A673 (cell line): ENCODE measurements at regions not wholly inside any gene's neighbourhood (a gene's known extent, or its start where the extent isn't known, plus 50 kb on each side); places are given as distances from the start of the nearest gene placed in this dataset.

Experiments
- BruUV-seq: library from RNA; stranded (reverse); fragments of 400-500 nt; replicated peaks from 2 replicates; lab custom pipeline; 2021; lab: Mats Ljungman, UMichigan
- CTCF ChIA-PET: fragments of 300-600 bp; sonication (Branson Sonifier 250); formaldehyde crosslinking; loops from one replicate; lab custom pipeline; 2022; ENCODE audit warnings: antibody characterized with exemption; lab: Charles Lee
- POLR2A ChIA-PET: fragments of 300-600 bp; sonication (Branson Sonifier 250); formaldehyde crosslinking; loops from one replicate; lab custom pipeline; 2022; ENCODE audit warnings: antibody characterized with exemption; ENCODE audit not compliant: low non-redundant PET; lab: Charles Lee
- DNase-seq: peaks from one replicate; pipeline ENCODE4 v3.0.0-alpha.2; 2015; ENCODE audit warnings: low spot score
- H3K27ac ChIP-seq: fragments of 200-600 bp; sonication (generic); 2 replicates; pipeline ENCODE4 v1.5.1; 2016; ENCODE audit warnings: mixed run types, low read depth, mild to moderate bottlenecking, mixed read lengths, antibody characterized with exemption, low read length; ENCODE audit not compliant: poor library complexity, severe bottlenecking
- H3K27me3 ChIP-seq: fragments of 200-600 bp; sonication (generic); replicated peaks from 2 replicates; pipeline ENCODE4 v1.6.1; 2017; ENCODE audit warnings: mixed run types, low read depth, mild to moderate bottlenecking, mixed read lengths, antibody characterized with exemption, low read length; ENCODE audit not compliant: insufficient read depth, poor library complexity
- H3K36me3 ChIP-seq: fragments of 200-600 bp; sonication (generic); 2 replicates; pipeline ENCODE4 v1.6.1; 2016; ENCODE audit warnings: mixed run types, mild to moderate bottlenecking, mixed read lengths, antibody characterized with exemption, low read length; ENCODE audit not compliant: insufficient read depth, poor library complexity, severe bottlenecking
- H3K4me1 ChIP-seq: fragments of 200-600 bp; sonication (generic); 2 replicates; pipeline ENCODE4 v1.6.1; 2017; ENCODE audit warnings: mixed run types, mild to moderate bottlenecking, mixed read lengths, antibody characterized with exemption, low read length; ENCODE audit not compliant: insufficient read depth, poor library complexity, severe bottlenecking
- H3K4me3 ChIP-seq: fragments of 200-600 bp; sonication (generic); 2 replicates; pipeline ENCODE4 v1.5.1; 2016; ENCODE audit warnings: low read depth, mixed run types, mild to moderate bottlenecking, mixed read lengths, low read length; ENCODE audit not compliant: poor library complexity, severe bottlenecking
- H3K9me3 ChIP-seq: fragments of 200-600 bp; sonication (generic); 2 replicates; pipeline ENCODE4 v1.6.1; 2016; ENCODE audit warnings: mixed run types, low read depth, mild to moderate bottlenecking, mixed read lengths, antibody characterized with exemption, low read length; ENCODE audit not compliant: poor library complexity, severe bottlenecking
- EZH2 ChIP-seq: fragments of 200-600 bp; sonication (generic); IDR thresholded peaks from 2 replicates; pipeline ENCODE4 v1.6.1; 2017; ENCODE audit warnings: borderline replicate concordance, low read depth, mild to moderate bottlenecking, mixed read lengths, antibody characterized with exemption, low read length; ENCODE audit not compliant: poor library complexity, severe bottlenecking
- intact Hi-C: fragments of 100-400 bp; cut with micrococcal nuclease; formaldehyde crosslinking; loops from one replicate; pipeline ENCODE4 v1.10.0; 2022; ENCODE audit not compliant: unreplicated experiment
- TF ChIP-seq, protein P1 (sequence below): fragments of 300-800, 200-600 bp; sonication (generic); conservative IDR thresholded peaks from 2 replicates; pipeline ENCODE4 v1.5.1; 2017; ENCODE audit warnings: low read depth, mild to moderate bottlenecking, antibody characterized with exemption, low read length, moderate library complexity, mixed read lengths

DNA sequence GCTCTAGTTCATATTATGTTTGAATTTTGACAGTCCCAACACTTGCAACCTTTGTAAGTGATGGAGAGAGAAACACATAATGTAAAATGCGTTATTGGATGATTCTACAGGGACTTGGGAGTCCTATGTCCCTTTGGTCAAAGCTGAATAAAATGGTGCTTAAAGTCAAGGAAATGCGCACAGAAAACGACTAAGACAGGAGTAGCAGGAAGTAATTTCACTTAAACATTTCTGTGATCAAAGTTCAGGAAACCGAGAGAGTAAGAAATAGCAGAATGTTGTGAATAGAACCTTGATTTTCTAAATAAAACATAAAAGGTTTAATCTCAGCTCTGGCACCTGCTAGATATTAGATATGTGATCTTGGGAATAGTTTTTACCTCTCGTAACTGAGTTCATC is 2339.2 kb downstream of the MAT2B start:
- no peak overlapping the region for H3K27ac ChIP-seq
- DNase-seq, result no peak
- H3K4me1 ChIP-seq, result no peaks in the 10 kb centered on the region
- no peaks in the 10 kb centered on the region for H3K36me3 ChIP-seq
- BruUV-seq, result no TSS peak
- intact Hi-C loops, result no loop called here
- no peak for TF ChIP-seq EZH2
- TF ChIP-seq, protein P1, sequence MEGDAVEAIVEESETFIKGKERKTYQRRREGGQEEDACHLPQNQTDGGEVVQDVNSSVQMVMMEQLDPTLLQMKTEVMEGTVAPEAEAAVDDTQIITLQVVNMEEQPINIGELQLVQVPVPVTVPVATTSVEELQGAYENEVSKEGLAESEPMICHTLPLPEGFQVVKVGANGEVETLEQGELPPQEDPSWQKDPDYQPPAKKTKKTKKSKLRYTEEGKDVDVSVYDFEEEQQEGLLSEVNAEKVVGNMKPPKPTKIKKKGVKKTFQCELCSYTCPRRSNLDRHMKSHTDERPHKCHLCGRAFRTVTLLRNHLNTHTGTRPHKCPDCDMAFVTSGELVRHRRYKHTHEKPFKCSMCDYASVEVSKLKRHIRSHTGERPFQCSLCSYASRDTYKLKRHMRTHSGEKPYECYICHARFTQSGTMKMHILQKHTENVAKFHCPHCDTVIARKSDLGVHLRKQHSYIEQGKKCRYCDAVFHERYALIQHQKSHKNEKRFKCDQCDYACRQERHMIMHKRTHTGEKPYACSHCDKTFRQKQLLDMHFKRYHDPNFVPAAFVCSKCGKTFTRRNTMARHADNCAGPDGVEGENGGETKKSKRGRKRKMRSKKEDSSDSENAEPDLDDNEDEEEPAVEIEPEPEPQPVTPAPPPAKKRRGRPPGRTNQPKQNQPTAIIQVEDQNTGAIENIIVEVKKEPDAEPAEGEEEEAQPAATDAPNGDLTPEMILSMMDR, result no peak
- ChIA-PET CTCF (no interaction called here), POLR2A (no interaction called here)
- H3K9me3 ChIP-seq, result no peaks in the 10 kb centered on the region
- no peak overlapping the region for H3K4me3 ChIP-seq
- peaks cover 25% of the 10 kb centered on the region for H3K27me3 ChIP-seq

DNA sequence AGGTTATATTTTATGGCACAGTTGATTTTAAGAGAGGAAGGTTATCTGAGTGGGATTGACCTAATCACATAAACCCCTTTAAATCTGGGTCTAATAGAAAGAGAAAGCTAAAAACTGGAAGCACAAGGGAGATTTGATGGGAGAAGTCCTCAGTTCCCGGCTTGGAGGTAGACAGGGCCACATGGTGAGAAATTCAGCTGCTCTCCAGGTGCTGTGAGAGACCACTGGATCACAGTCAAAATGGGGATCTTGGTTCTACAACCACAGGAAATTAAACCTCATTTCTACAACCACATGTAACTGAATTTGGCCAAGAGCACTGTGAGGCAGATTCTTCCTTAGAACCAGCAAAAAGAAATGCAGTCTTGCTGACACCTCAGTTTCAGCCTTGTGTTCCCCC is 2352.7 kb downstream of the MAT2B start:
- CTCF ChIA-PET, result no interaction called here
- intact Hi-C loops, result no loop called here
- no TSS peak for BruUV-seq

DNA sequence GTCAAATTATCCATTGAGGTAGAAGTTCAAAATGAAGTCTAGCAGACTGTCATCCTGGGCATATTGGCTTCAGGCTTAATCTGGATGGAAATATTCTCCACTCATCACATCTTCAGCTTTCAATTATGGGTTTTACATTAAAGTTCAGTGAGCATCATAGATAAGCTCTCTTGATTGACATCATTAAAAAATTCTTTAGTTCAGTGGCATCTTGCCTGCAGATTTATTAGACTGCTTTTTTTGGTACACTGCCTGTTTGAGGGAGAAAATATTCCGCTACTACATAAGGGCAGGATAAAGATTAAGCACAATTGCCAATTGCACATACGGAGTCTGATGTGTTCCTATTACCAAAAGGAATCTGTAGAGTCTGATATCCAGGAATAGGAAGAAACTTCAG is 2353.8 kb downstream of the MAT2B start:
- peaks cover 15% of the 10 kb centered on the region for H3K27me3 ChIP-seq
- DNase-seq, result no peak
- no peaks in the 10 kb centered on the region for H3K4me1 ChIP-seq
- no peaks in the 10 kb centered on the region for H3K9me3 ChIP-seq
- TF ChIP-seq EZH2, result no peak
- TF ChIP-seq, protein P1, result no peak
- H3K36me3 ChIP-seq, result no peaks in the 10 kb centered on the region
- H3K4me3 ChIP-seq, result no peak overlapping the region
- ChIA-PET POLR2A (no interaction called here), CTCF (no interaction called here)
- no peak overlapping the region for H3K27ac ChIP-seq
- no TSS peak for BruUV-seq
- intact Hi-C loops, result no loop called here

More for the DNA sequence above, 2352.7 kb downstream of the MAT2B start:
- Histone ChIP-seq H3K9me3 (no peaks in the 10 kb centered on the region), H3K4me3 (no peak overlapping the region), H3K27ac (no peak overlapping the region), H3K27me3 (peaks cover 7% of the 10 kb centered on the region), H3K36me3 (no peaks in the 10 kb centered on the region), H3K4me1 (no peaks in the 10 kb centered on the region)
- TF ChIP-seq, protein P1, result no peak
- no peak for TF ChIP-seq EZH2
- no peak for DNase-seq
- POLR2A ChIA-PET, result no interaction called here
